Pulmonary artery endothelial cell (primary cell): ENCODE measurements at regions not wholly inside any gene's neighbourhood (a gene's known extent, or its start where the extent isn't known, plus 50 kb on each side); places are given as distances from the start of the nearest gene placed in this dataset.

ENCODE experiments used
- DNase-seq: peaks from one replicate; pipeline ENCODE4 v3.0.0-alpha.2; 2011; ENCODE audit warnings: low read depth, low spot score

DNA sequence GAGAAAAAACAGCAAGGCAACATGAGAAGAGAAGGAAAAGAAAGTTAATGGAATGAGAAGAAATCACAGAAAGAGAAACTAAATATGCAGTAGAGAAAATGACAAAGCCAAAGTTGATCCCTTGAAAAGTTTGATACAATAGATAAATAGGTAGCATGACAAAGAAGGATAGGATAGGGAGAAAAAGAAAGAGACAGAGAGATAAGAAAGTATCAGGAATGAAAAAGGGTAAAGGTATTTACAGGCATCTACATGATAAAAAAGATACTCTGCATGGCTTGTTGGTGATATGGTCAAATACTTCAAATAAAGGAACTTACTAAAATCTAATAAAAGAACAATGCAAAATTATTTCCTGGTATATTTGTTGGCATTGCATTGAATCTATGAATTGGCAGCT lies 185.5 kb upstream of the TECRL start:
- no peak for DNase-seq

DNA sequence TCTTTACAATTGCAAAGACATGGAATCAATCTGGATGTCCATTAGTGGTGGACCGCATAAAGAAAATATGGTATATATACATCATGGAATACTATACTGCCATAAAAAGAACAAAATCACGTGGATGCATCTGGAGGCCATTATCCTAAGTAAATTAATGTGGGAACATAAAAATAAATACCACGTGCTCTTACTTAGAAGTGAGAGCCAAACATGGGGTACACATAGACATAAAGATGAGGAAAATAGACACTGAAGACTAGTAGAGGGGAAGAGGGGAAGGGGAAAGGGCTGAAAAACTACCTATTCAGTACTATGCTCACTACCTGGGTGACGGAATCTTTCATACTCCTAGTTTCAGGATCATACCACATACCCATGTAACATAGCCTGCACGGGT lies 179.3 kb upstream of the TECRL start:
- DNase-seq, result no peak

DNA sequence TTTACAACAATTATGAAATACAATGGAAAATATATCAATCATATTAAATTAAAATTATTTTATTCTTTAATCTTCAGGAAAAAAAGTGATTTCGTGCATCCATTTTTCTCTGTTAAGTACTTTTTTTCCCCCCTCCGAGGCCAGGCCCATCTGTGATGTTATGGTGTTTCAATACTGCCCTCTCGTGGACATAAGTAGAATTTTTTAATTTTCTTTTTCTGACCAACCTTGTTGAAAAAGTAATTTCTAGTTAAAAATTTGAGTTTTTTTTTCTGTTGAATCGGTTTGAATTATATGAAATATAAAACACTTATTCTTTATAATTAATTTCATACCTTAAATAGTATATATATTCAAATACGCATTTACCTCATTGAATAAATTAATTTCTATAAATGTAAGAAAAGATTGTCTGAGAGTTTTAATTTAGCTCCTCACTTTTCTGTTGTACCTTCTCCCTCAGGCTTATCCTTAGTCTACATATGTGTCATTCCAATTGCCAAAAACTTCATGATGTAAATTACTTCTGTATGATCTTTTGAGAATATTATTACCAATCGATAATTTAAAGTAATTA lies 175.8 kb upstream of the TECRL start:
- no peak for DNase-seq

DNA sequence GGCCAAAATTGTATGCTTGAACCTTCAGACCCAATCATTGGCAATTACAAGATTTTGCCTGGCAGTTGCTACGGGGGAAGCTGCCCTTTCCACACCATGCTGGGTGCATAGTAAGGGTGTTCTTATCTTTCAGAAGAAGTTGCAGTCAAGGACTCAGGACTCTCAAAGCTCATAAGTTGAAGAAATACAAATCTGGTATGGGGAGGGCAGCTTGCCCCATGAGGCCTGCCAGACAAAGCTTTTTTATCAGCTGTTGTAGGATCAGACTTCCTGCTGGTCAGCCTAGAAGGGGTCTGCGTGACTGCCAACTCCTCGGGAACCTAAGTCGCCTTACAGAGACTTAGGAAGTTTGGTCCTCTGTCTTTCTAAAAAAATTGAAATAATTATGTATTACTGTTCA lies 174.9 kb upstream of the TECRL start:
- no peak for DNase-seq

DNA sequence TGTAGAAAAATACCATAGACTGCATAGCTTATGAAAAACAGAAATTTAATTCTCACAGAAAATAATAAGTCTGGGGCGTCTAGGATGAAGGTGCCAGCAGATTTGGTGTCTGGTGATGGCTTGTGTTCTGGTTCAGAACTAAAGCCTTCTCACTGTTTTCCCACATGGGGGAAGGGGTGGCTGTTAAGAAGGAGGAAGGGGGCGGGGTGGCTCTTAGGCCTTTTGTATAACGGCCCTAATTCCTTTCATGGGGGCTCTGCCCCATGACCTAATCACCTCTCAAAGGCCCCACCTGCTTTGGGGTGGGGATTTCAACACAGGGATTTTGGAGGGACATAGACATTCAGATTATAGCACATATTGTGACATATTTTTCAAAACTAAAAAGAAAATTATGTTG lies 173.2 kb upstream of the TECRL start:
- no peak for DNase-seq

DNA sequence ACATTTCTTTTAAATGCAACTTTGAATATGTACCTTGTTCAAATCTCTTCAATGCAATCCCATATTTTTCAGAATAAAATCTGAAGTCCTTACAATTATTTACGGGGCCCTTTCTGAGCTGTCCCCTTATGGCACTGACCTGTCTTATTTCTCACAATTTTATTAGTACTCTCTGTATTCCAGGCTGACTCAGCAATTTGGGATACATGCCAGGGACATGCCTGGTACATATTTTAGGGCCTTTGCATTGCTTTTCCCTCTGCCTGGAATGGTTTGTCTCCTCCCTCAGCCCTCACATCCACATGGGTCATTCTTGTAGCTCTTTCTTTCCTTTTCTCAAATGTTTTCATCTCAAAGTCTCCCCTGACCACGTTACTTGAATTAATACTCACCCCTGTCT lies 172.2 kb upstream of the TECRL start:
- no peak for DNase-seq

DNA sequence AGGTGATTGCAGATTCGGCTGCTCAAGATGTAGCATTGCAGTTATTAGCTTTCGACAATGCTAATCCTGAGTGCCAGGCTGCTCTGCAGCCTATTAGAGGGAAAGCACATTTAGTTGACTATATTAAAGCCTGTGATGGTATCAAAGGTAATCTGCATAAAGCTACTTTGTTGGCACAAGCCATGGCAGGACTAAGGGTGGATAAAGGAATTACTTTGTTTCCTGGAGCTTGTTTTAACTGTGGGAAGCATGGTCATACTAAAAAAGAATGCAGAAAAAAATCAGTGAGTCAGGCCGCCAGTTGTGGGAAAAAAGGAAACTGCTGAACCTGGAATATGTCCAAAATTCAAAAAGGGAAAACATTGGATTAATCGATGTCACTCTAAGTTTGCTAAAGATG lies 154.9 kb upstream of the TECRL start:
- no peak for DNase-seq

DNA sequence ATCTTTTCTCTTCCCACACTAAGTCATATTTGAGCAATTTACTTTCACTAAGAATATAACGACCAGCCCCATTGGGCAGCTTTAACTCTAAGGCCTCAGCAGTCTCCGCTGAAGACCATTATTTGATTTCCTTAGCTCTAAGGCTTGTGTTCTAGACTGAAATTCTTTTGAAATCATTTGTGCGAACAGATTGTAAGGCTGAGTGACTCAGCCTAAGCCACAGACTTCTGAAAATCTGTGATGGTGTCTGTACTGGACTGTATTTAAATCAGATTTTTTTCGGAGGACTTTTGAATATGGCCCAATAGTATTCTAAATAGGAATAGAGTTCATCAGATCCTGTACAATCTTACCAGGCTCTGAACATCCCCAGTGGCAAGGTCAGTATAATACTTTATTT lies 150.3 kb upstream of the TECRL start:
- no peak for DNase-seq

DNA sequence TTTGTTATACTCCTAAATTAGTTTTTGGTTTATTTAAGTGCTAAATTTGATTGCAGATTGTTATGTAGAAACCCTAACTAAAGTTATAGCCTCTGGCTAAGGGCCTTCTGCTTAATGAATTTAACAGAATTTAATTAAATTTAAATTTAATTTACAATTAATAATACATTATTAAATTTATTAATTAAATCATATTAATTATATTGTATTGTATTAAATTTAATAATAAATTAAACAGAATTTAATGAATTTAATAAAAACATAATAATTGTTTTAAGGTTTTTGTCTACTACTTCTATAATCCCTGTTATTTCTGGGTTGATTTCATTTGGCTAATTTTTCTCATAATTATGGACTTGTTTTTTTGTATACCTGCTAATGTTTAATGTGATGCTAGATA lies 141.9 kb upstream of the TECRL start:
- DNase-seq, result no peak

DNA sequence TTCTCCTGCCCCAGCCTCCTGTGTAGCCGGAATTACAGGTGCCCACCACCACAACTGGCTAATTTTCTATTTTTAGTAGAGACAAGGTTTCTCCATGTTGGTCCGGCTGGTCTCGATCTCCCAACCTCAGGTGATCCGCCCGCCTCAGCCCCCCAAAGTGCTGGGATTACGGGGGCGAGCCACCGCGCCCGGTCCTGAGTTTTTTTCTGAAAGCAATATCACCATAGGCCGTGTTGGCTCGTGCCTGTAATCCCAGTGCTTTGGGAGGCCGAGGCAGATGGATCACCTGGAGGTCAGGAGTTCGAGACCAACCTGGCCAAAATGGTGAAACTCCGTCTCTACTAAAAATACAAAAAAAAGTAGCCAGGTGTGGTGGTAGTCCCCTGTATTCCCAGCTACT lies 136.3 kb upstream of the TECRL start:
- DNase-seq, result no peak

DNA sequence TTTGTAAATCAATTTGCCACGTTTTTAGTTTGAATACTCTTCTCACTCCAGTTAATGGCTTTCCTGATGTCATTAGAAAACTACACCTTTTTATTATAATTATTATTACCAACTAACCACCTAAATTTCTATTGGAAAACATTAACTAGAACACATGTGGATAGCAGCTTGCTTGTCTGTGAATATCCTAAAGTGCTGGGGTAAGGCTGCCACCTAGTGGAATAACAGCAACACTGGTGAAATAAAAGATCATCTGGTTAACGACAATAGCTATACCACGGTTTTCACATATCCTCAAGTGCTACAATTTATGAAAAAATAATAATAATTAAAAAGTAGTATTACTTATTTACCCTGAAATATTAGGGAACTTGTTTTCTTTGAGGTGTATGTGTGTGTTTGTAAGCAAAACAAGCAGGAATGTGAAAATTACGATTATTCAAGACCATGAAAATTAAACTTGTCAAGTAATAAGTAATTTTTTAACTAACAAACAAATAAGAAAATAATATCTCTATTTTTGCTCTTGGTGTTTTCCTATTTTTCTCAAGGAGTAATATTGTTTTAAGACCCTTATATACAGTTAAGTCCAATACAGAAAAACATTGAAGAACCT lies 130.1 kb upstream of the TECRL start:
- peak; percentile 8 for DNase-seq

DNA sequence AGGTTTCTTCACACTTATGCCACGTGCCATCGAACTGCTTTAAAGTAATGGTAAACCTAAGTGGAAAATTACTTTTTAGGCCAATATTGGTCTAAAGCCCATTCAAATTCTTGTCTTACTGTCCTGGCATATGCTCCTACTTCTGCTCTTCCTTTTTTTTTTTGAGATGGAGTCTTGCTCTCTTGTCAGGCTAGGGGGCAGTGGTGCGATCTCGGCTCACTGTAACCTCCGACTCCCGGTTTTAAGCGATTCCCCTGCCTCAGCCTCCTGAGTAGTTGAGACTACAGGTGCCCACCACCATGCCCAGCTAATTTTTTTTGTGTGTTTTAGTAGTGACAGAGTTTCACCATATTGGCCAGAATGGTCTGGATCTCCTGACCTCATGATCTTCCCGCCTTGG lies 129.0 kb upstream of the TECRL start:
- DNase-seq, result no peak

DNA sequence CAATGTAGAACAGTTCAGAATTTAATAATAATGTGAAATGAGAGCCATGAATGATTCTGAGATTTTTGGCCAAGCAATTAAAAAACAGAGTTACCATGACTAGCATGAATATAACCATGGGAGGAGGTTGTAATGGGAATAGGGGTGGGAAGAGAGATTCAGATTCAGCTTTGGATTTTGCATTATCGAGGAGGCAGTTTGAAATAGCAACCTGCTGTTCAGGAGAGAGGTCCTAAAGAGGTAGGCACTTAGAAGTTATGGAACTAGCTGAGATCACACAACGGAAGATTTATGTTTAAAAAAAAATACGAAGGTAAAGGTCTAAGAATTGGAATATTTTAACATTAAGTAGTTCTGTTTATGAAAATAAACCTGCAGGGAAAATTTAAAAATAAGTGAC lies 124.4 kb upstream of the TECRL start:
- DNase-seq, result no peak

DNA sequence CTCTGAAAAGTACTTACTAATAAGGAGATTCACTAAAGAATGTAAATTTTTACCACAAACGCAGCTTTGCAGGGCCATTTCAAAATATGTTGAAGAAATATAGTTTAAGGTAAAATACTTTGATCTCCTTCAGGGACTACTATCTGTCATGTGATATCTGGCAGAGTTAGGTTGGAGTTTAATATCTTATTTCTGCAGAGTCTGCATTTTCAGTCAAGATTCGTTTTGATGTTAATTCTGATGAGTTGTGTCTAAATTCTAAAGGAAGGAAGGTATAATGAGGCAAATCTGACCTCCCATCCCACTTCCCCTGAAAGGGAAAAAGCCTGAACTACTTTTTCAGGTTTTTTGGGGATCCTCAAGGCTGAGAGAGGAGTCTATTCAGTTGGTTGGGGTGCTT lies 123.9 kb upstream of the TECRL start:
- no peak for DNase-seq

DNA sequence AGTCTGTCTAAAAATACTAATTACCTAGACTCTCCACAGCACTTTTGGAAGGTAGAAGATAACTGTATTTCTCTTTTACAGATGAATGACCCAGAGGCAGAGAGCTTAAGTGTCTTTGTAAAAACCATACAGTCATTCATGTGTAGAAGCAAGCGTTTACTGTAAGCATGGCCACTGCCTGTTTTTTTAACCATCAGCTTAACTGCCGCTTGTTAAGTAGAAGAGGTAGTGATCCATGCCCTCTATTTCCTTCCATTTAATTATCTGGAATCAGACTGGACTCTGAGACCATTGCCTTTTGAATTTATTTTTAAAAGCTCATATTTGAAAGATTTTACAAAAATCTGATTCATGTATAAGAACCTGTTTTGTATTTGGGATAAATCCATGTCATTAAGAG lies 111.2 kb upstream of the TECRL start:
- no peak for DNase-seq

DNA sequence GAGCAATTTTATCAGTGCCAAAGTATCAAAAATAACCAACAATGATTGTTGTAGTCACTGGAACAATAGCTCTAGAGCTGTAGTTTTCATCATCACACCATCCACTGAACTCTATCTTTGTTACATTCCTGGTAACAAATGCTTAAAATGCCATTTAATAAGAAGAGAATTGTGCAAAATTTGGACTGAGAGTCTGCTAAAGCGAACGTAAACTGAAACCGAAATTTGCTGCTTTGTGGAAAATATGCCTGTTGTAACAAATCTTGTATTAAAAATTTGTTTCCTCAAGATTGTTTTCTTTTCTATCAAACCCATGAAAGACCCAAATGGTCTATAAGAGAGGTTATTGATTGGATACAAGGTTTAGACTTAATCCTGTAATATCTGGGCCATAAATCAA lies 109.3 kb upstream of the TECRL start:
- no peak for DNase-seq

DNA sequence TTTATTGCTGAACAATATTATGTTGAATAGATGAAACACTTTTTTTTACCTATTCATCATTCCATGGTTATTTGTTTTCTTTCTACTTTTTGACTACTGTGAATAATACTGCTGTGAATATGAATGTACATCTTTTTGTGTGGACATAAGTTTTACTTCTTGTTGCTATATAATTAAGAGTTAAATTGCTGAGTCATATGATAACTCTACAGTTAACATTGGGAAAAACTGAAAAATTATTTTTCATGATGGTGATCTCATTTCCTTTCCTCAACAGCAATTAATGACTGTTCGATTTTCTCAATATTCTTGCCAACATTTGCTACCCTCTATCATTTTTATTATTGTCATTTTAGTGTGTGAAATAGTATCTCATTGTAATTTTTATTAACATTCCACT lies 106.9 kb upstream of the TECRL start:
- no peak for DNase-seq

DNA sequence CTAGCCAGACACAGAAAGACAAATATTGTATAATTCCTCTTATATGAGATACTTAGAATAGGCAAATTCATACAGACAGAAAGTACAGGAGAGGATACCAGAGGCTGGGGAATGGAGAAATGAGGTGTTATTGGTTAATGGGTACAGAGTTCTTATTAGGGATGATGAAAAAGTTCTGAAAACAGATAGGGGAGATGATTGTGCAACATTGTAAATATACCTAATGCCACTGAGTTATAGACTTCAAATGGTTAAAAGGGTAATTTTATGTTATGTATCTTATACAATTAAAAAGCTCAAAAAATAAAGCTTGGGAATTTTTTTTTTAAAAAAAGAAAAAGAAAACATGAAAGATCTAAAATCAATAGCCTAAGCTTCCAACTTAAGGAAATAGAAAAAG lies 98.8 kb upstream of the TECRL start:
- no peak for DNase-seq

DNA sequence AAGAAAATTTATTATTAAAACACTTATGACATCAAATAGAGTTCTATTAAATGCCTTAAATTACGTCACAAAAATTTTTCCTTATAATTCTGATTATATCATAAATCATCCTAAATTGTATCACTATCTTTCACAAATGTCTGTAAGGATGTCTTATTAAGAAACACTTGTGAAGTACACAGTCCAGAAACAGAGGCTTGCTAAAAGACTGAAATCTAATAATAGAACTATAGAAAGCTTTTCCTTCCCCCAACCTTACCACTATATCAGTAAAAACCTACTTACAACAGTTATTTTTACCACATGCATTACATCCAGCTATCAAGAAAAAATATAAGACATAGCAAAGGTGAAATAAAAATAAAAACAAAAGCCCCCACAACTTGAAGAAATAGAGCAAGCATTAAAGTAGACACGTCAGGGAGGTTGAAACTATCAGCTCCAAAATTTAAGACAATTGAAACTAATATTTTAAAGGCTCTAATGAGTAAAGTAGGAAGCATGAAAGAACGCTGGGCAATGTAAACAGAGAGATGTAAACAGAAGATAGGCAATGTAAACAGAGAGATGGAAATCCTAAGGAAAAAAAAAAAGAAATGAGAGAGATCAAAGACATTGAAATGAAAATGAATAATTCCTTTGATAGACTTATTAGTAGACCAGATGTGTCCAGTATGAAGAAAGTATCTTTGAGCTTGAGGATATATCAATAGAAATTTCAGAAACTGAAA lies 94.9 kb upstream of the TECRL start:
- no peak for DNase-seq

DNA sequence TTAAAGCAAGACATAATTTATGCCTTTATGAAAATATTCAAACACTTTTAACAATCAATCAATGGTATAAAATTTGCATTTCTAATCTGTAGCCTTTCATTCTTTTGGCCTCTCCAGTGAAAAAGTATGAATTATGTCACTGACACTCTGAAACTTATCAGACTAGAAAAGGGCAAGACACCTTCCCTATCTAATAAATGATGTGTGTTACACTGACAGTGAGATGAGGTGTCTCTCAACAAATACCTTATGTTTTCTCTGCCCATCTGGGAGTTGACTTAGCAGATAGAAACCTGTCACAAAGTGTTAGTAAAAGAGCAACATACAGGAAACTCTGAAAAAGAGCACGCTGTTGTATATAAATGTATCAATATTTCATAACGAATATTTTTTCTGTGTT lies 94.2 kb upstream of the TECRL start:
- no peak for DNase-seq

DNA sequence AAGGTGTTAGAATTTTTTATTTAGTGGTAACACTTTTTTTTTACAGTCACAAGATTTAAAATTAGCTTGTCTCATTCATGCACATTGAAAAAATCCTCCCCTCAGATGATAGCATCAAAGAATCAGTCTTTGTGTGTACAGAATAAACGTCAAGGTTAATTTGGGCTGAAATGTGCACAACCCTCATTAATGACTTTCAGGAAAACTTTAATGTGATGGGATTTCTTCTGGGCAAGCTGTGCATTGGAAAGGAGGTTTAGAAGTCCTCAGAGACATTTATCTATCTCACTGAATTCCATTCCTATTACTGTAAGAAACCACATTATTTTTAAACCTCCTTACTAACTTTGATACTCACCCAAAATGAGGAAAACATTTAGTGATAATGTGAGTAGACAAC lies 88.2 kb upstream of the TECRL start:
- DNase-seq, result no peak

DNA sequence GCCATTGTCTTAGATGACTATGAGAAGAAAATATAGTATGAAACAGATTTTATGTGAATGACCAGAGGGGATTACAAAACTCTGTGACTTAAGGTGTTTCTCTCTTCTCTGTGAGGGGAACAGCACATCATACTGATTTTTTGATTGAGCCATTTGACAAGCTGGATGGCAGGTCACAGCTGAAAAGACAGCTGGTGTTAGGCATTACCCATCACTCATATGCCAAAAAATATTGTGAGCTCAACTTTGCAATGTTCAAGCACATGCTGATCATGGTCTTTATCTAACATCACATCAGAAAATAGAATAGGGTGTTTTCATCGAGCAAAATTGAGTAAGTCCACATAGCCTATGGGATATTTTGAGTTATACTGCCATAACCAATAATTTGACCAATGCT lies 86.7 kb upstream of the TECRL start:
- no peak for DNase-seq

DNA sequence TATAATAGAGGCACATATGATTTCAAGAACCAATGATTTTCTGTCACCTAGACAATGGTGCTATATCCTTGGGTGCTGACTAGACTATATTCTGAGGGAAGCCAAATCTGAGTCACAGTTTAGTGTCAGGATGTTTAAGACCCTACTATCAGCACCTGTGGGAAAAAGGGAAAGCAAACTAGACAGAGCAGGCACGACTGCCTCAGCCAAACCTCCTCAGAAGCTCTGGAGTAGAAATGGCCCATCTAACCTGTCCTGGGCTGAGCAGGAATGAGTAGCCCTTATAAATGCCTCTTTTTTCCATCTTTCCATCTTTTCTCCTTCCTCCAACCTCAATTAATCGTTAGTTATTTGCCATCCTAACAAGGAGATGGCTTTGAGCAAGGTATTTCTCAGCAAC lies 80.4 kb upstream of the TECRL start:
- no peak for DNase-seq
